Lung (tissue), 11 donors: ENCODE measurements at regions not wholly inside any gene's neighbourhood (a gene's known extent, or its start where the extent isn't known, plus 50 kb on each side); places are given as distances from the start of the nearest gene placed in this dataset.
A peak's percentile ranks its signal among the peaks of the same experiment; 100 is the strongest.

ENCODE experiments used
- ATAC-seq: fragments of 200-7000 bp; cut with Tn5 transposase; one replicate; pipeline ENCODE4 v1.9.1; 2020; ENCODE audit warnings: moderate number of reproducible peaks; ENCODE audit not compliant: insufficient read depth, low FRiP score
- DNase-seq, 3 donors: peaks; one replicate each; pipeline ENCODE4 v3.0.0-alpha.2; 2013 to 2017
- H3K27ac ChIP-seq, 2 donors: one replicate each; pipeline ENCODE4 v1.5.1; 2013; ENCODE audit warnings: mild to moderate bottlenecking in 2 of 2, moderate library complexity in 2 of 2, control low read depth in 1 of 2, inconsistent platforms in 1 of 2, low read depth in 1 of 2, low read length in 1 of 2
- H3K27me3 ChIP-seq, 3 donors: one replicate each; pipeline ENCODE4 v1.5.1; 2013; ENCODE audit warnings: low read length in 2 of 3; ENCODE audit not compliant: control insufficient read depth in 3 of 3, insufficient read depth in 3 of 3
- H3K36me3 ChIP-seq, 4 donors: one replicate each; pipeline ENCODE4 v1.5.1; 2013; ENCODE audit warnings: low read length in 4 of 4, mild to moderate bottlenecking in 1 of 4, moderate library complexity in 1 of 4; ENCODE audit not compliant: control insufficient read depth in 4 of 4, insufficient read depth in 4 of 4
- H3K4me1 ChIP-seq, 5 donors: one replicate each; pipeline ENCODE4 v1.5.1; 2013; ENCODE audit warnings: low read length in 5 of 5, mild to moderate bottlenecking in 2 of 5, moderate library complexity in 1 of 5; ENCODE audit not compliant: control insufficient read depth in 5 of 5, insufficient read depth in 5 of 5
- H3K4me3 ChIP-seq: one replicate; pipeline ENCODE4 v1.5.1; 2013; ENCODE audit warnings: mild to moderate bottlenecking, control low read depth, moderate library complexity
- H3K9ac ChIP-seq, 2 donors: one replicate each; pipeline ENCODE4 v1.5.1; 2013; ENCODE audit warnings: low read length in 2 of 2, control low read depth in 1 of 2; ENCODE audit not compliant: insufficient read depth in 1 of 2
- H3K9me3 ChIP-seq, 4 donors: one replicate each; pipeline ENCODE4 v1.5.1; 2013; ENCODE audit warnings: low read length in 3 of 4, mild to moderate bottlenecking in 1 of 4, moderate library complexity in 1 of 4; ENCODE audit not compliant: control insufficient read depth in 4 of 4, insufficient read depth in 3 of 4
- CTCF ChIP-seq: IDR thresholded peaks from 2 replicates; pipeline ENCODE4 v1.5.1; 2012; ENCODE audit warnings: mild to moderate bottlenecking; ENCODE audit errors: control extremely low read depth, extremely low read depth
- WGBS, 2 donors: extraction: QIAGEN DNeasy Blood & Tissue Kit; methylation state at CpG; one replicate each; pipeline ENCODE4 v1.1.7; 2013; 5-methylcytosine and 5-hydroxymethylcytosine counted together
- donor health status: control.
- donor health status: control.
- donor health status: Bipolar disorder and iron deficiency.
- donor health status: healthy.
- donor health status: DM: yes; HTN: yes; CAD: no.

- H3K9me3 ChIP-seq = no peaks in the 10 kb centered on the region
- H3K36me3 ChIP-seq = no peaks in the 10 kb centered on the region
- no peak for TF ChIP-seq CTCF
- no peak overlapping the region for H3K4me3 ChIP-seq
- no peak overlapping the region for H3K27ac ChIP-seq
- no peak overlapping the region for H3K9ac ChIP-seq
- 65 to 69% methylated on average over 7 of the region's 7 CpGs for WGBS, 2 donors
- ATAC-seq (no peak), DNase-seq (peak; percentile 45 to 60 (median 57))
- no peaks in the 10 kb centered on the region for H3K27me3 ChIP-seq
- peaks cover 0 to 21% (median 0%) of the 10 kb centered on the region in 5 donors for H3K4me1 ChIP-seq
Observed at GRCh38 chr7:30212701-30213111, 71.7 kb upstream of the ZNRF2 start.

GRCh38 chr7:30213637-30214036 is 70.8 kb upstream of the ZNRF2 start:
- no peak for TF ChIP-seq CTCF
- ATAC-seq (no peak), DNase-seq (no peak)
- Histone ChIP-seq H3K27me3 (no peaks in the 10 kb centered on the region), H3K4me3 (no peak overlapping the region), H3K9ac (no peak overlapping the region), H3K9me3 (no peaks in the 10 kb centered on the region), H3K27ac (no peak overlapping the region), H3K36me3 (no peaks in the 10 kb centered on the region), H3K4me1 (peaks cover 0 to 21% (median 0%) of the 10 kb centered on the region in 5 donors)

GRCh38 chr7:30214651-30215137 is 69.7 kb upstream of the ZNRF2 start:
- Histone ChIP-seq H3K27ac (no peak overlapping the region), H3K9me3 (no peaks in the 10 kb centered on the region), H3K4me1 (peaks cover 0 to 21% (median 0%) of the 10 kb centered on the region in 5 donors), H3K27me3 (no peaks in the 10 kb centered on the region), H3K4me3 (no peak overlapping the region), H3K9ac (no peak overlapping the region), H3K36me3 (no peaks in the 10 kb centered on the region)
- no peak for DNase-seq
- WGBS, 2 donors = 93 to 96% methylated on average over 8 of the region's 8 CpGs
- ATAC-seq = no peak
- TF ChIP-seq CTCF = no peak

- Histone ChIP-seq H3K4me1 (peaks cover 0 to 20% (median 11%) of the 10 kb centered on the region in 5 donors), H3K9ac (no peak overlapping the region), H3K27me3 (no peaks in the 10 kb centered on the region), H3K27ac (no peak overlapping the region), H3K36me3 (no peaks in the 10 kb centered on the region), H3K4me3 (no peak overlapping the region), H3K9me3 (peaks cover 0 to 5% (median 2%) of the 10 kb centered on the region in 4 donors)
- TF ChIP-seq CTCF = no peak
- no peak for DNase-seq
- WGBS, 2 donors = 96 to 97% methylated on average over 5 of the region's 5 CpGs
- no peak for ATAC-seq
Observed at GRCh38 chr7:30221764-30222163, 62.6 kb upstream of the ZNRF2 start.
